Panc1 (cell line): ENCODE measurements at regions not wholly inside any gene's neighbourhood (a gene's known extent, or its start where the extent isn't known, plus 50 kb on each side); places are given as distances from the start of the nearest gene placed in this dataset.

Source experiments
- POLR2AphosphoS5 ChIP-seq: IDR thresholded peaks from 2 replicates; pipeline ENCODE4 v1.6.1; 2012; ENCODE audit warnings: mild to moderate bottlenecking, low read depth, low read length, moderate library complexity
- TF ChIP-seq, protein P1 (sequence below): fragments of 450-650 bp; IDR thresholded peaks from 2 replicates; pipeline ENCODE4 v1.5.1; 2017; ENCODE audit warnings: mild to moderate bottlenecking

DNA sequence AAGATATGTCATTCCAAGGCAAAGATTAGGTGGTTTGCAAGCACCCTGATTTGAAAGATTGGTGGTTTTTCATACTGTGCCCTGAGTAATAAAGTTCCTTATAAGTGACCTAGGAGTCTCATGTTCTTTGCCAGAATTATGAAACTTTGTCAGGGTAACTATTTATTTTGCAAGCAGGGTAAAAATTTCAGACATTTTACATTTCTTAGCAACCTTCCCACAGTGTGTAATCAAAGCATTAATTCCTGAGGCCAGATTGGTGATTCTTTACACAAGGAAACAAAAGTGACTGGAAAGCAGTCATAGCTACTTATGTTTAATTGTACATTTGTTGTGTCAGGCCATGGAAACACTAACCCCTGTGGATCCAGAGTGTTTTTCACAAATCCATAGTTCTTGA, 998.0 kb upstream of the B3GALT2 start:
- TF ChIP-seq, protein P1, sequence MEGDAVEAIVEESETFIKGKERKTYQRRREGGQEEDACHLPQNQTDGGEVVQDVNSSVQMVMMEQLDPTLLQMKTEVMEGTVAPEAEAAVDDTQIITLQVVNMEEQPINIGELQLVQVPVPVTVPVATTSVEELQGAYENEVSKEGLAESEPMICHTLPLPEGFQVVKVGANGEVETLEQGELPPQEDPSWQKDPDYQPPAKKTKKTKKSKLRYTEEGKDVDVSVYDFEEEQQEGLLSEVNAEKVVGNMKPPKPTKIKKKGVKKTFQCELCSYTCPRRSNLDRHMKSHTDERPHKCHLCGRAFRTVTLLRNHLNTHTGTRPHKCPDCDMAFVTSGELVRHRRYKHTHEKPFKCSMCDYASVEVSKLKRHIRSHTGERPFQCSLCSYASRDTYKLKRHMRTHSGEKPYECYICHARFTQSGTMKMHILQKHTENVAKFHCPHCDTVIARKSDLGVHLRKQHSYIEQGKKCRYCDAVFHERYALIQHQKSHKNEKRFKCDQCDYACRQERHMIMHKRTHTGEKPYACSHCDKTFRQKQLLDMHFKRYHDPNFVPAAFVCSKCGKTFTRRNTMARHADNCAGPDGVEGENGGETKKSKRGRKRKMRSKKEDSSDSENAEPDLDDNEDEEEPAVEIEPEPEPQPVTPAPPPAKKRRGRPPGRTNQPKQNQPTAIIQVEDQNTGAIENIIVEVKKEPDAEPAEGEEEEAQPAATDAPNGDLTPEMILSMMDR, result no peak
- TF ChIP-seq POLR2AphosphoS5, result no peak
